ENCODE measurements at regions not wholly inside any gene's neighbourhood (a gene's known extent, or its start where the extent isn't known, plus 50 kb on each side); places are given as distances from the start of the nearest gene placed in this dataset.

- Histone ChIP-seq H2AFZ (ENCODE audit: low read length) (no peak overlapping the region), H3K9me2 (ENCODE audit: insufficient read depth, low read length) (no peaks in the 10 kb centered on the region), H3K4me1 (ENCODE audit: insufficient read depth, low read length, poor library complexity, severe bottlenecking) (no peaks in the 10 kb centered on the region), H3K9me3 (ENCODE audit: low read length) (no peaks in the 10 kb centered on the region), H3K79me2 (ENCODE audit: insufficient read depth, low read depth, low read length) (no peaks in the 10 kb centered on the region), H4K20me1 (ENCODE audit: insufficient read depth, low read length) (no peaks in the 10 kb centered on the region), H3K4me2 (ENCODE audit: low read length) (no peak overlapping the region), H3K27ac (ENCODE audit: low read depth, low read length, poor library complexity, severe bottlenecking) (no peak overlapping the region), H3K4me3 (ENCODE audit: low read depth, low read length, poor library complexity, severe bottlenecking) (no peak overlapping the region), H3K36me3 (ENCODE audit: insufficient read depth, low read length) (no peaks in the 10 kb centered on the region)
- CTCF ChIA-PET (ENCODE audit: unreplicated experiment): no interaction called here
- intact Hi-C loops (cut with micrococcal nuclease; ENCODE audit: unreplicated experiment): no loop called here
- DNase-seq (ENCODE audit: low spot score): no peak
- BruUV-seq (replicated peaks): no TSS peak
- POLR2A ChIA-PET: no interaction called here
- TF ChIP-seq EZH2phosphoT487 (IDR thresholded peaks at IDR 0.05; ENCODE audit: borderline replicate concordance, low read depth, low read length): no peak
- no peak for TF ChIP-seq CTCF (conservative IDR thresholded peaks at IDR 0.05; ENCODE audit: low read length)
Measured at GRCh38 chr20:52500157-52500556, 308.6 kb upstream of the ZFP64 start.

GRCh38 chr20:52497731-52498130 is 306.2 kb upstream of the ZFP64 start:
- Histone ChIP-seq H3K36me3 (ENCODE audit: insufficient read depth, low read length) (no peaks in the 10 kb centered on the region), H3K4me2 (ENCODE audit: low read length) (no peak overlapping the region), H3K4me1 (ENCODE audit: insufficient read depth, low read length, poor library complexity, severe bottlenecking) (no peaks in the 10 kb centered on the region), H3K27ac (ENCODE audit: low read depth, low read length, poor library complexity, severe bottlenecking) (no peak overlapping the region), H4K20me1 (ENCODE audit: insufficient read depth, low read length) (no peaks in the 10 kb centered on the region), H2AFZ (ENCODE audit: low read length) (no peak overlapping the region), H3K79me2 (ENCODE audit: insufficient read depth, low read depth, low read length) (no peaks in the 10 kb centered on the region), H3K9me3 (ENCODE audit: low read length) (no peaks in the 10 kb centered on the region), H3K4me3 (ENCODE audit: low read depth, low read length, poor library complexity, severe bottlenecking) (no peak overlapping the region), H3K9me2 (ENCODE audit: insufficient read depth, low read length) (no peaks in the 10 kb centered on the region)
- TF ChIP-seq EZH2phosphoT487 (IDR thresholded peaks at IDR 0.05; ENCODE audit: borderline replicate concordance, low read depth, low read length): no peak
- no peak for TF ChIP-seq CTCF (conservative IDR thresholded peaks at IDR 0.05; ENCODE audit: low read length)
- no peak for DNase-seq (ENCODE audit: low spot score)
- POLR2A ChIA-PET: no interaction called here
- CTCF ChIA-PET (ENCODE audit: unreplicated experiment): no interaction called here
- BruUV-seq (replicated peaks): no TSS peak
- intact Hi-C loops (cut with micrococcal nuclease; ENCODE audit: unreplicated experiment): no loop called here

- no peak overlapping the region for H3K4me3 ChIP-seq (ENCODE audit: low read depth, low read length, poor library complexity, severe bottlenecking)
- intact Hi-C loops (cut with micrococcal nuclease; ENCODE audit: unreplicated experiment): no loop called here
- H3K79me2 ChIP-seq (ENCODE audit: insufficient read depth, low read depth, low read length): no peaks in the 10 kb centered on the region
- H3K36me3 ChIP-seq (ENCODE audit: insufficient read depth, low read length): no peaks in the 10 kb centered on the region
- H4K20me1 ChIP-seq (ENCODE audit: insufficient read depth, low read length): no peaks in the 10 kb centered on the region
- ChIA-PET POLR2A (no interaction called here), CTCF (ENCODE audit: unreplicated experiment) (no interaction called here)
- no peak for TF ChIP-seq CTCF (conservative IDR thresholded peaks at IDR 0.05; ENCODE audit: low read length)
- no peak for DNase-seq (ENCODE audit: low spot score)
- no peak overlapping the region for H2AFZ ChIP-seq (ENCODE audit: low read length)
- H3K9me2 ChIP-seq (ENCODE audit: insufficient read depth, low read length): no peaks in the 10 kb centered on the region
- no peaks in the 10 kb centered on the region for H3K9me3 ChIP-seq (ENCODE audit: low read length)
- no TSS peak for BruUV-seq (replicated peaks)
- no peak overlapping the region for H3K27ac ChIP-seq (ENCODE audit: low read depth, low read length, poor library complexity, severe bottlenecking)
- H3K4me1 ChIP-seq (ENCODE audit: insufficient read depth, low read length, poor library complexity, severe bottlenecking): no peaks in the 10 kb centered on the region
- H3K4me2 ChIP-seq (ENCODE audit: low read length): no peak overlapping the region
Measured at GRCh38 chr20:52496191-52496590, 304.6 kb upstream of the ZFP64 start.
